DMS79 treated with DMSO at 0.1 percent for 48 hours (cell line): ENCODE measurements at regions not wholly inside any gene's neighbourhood (a gene's known extent, or its start where the extent isn't known, plus 50 kb on each side); places are given as distances from the start of the nearest gene placed in this dataset.
A peak's percentile ranks its signal among the peaks of the same experiment; 100 is the strongest.

Source experiments
- DNase-seq: peaks from one replicate; lab custom pipeline; 2025; lab: John Stamatoyannopoulos, UW

- DNase-seq: no peak
These were observed 69.0 kb upstream of the VRK1 start for GRCh38 chr14:96727980-96728717.

GRCh38 chr14:96729889-96730288 is 67.3 kb upstream of the VRK1 start:
- DNase-seq: peak; percentile 74

GRCh38 chr14:96730386-96730785 is 66.8 kb upstream of the VRK1 start:
- no peak for DNase-seq

GRCh38 chr14:96734076-96734622 is 63.0 kb upstream of the VRK1 start:
- DNase-seq: no peak

- peak; percentile 94 for DNase-seq
These were observed 61.7 kb upstream of the VRK1 start for GRCh38 chr14:96735526-96735925.

GRCh38 chr14:96736439-96736838 is 60.7 kb upstream of the VRK1 start:
- DNase-seq: no peak

- DNase-seq: no peak
These were observed 59.3 kb upstream of the VRK1 start for GRCh38 chr14:96737881-96738280.

GRCh38 chr14:96739200-96739910 is 57.8 kb upstream of the VRK1 start:
- DNase-seq: peak; percentile 77

- DNase-seq: peak; percentile 77
These were observed 55.8 kb upstream of the VRK1 start for GRCh38 chr14:96741151-96741977.

- no peak for DNase-seq
These were observed 52.9 kb upstream of the VRK1 start for GRCh38 chr14:96744262-96744661.

- no peak for DNase-seq
These were observed 51.6 kb upstream of the VRK1 start for GRCh38 chr14:96745500-96746051.

GRCh38 chr14:96746101-96746500 is 51.1 kb upstream of the VRK1 start:
- DNase-seq: no peak

- DNase-seq: no peak
These were observed 50.2 kb upstream of the VRK1 start for GRCh38 chr14:96747006-96747405.
